WTC11 (cell line): ENCODE measurements at regions not wholly inside any gene's neighbourhood (a gene's known extent, or its start where the extent isn't known, plus 50 kb on each side); places are given as distances from the start of the nearest gene placed in this dataset.

ENCODE experiments used
- ATAC-seq: fragments of 200-7000 bp; cut with Tn5 transposase; 2 replicates; pipeline ENCODE4 v1.10.0; 2021; ENCODE audit warnings: mild to moderate bottlenecking, moderate library complexity
- CTCF ChIA-PET: fragments of 300-600 bp; sonication (Branson Sonifier 250); formaldehyde crosslinking; loops from one replicate; lab custom pipeline; 2021; ENCODE audit warnings: antibody characterized with exemption; lab: Charles Lee
- POLR2A ChIA-PET: fragments of 350-600 bp; sonication (Branson Sonifier 250); formaldehyde crosslinking; loops from one replicate; lab custom pipeline; 2021; ENCODE audit warnings: antibody characterized with exemption; lab: Charles Lee
- DNase-seq: peaks from one replicate; pipeline ENCODE4 v3.0.0; 2021; ENCODE audit warnings: low spot score
- H3K27ac Mint-ChIP-seq: 2 replicates; pipeline ENCODE4 v1.8.0; 2021; ENCODE audit warnings: mixed read lengths
- H3K27me3 Mint-ChIP-seq: 2 replicates; pipeline ENCODE4 v1.8.0; 2021; ENCODE audit warnings: low read depth, mild to moderate bottlenecking, moderate library complexity, mixed read lengths
- H3K36me3 Mint-ChIP-seq: 2 replicates; pipeline ENCODE4 v1.8.0; 2021; ENCODE audit warnings: mixed read lengths
- H3K4me1 Mint-ChIP-seq: 2 replicates; pipeline ENCODE4 v1.8.0; 2022; ENCODE audit warnings: mixed read lengths
- H3K4me3 Mint-ChIP-seq: 2 replicates; pipeline ENCODE4 v1.8.0; 2021; ENCODE audit warnings: mild to moderate bottlenecking, moderate library complexity, mixed read lengths
- H3K9me3 Mint-ChIP-seq: 2 replicates; pipeline ENCODE4 v1.8.0; 2021; ENCODE audit warnings: mixed read lengths
- HMGA2 ChIP-seq: fragments of 250-450 bp; sonication (Bioruptor Pico); IDR thresholded peaks from 2 replicates; pipeline ENCODE4 v1.4.0; 2021; ENCODE audit warnings: mild to moderate bottlenecking, moderate library complexity
- IRF2 ChIP-seq: sonication (generic); formaldehyde crosslinking; IDR thresholded peaks from 2 replicates; pipeline ENCODE4 v1.8.0; 2022; ENCODE audit warnings: low read depth, missing genetic modification reagents, borderline replicate concordance
- NFATC4 ChIP-seq: fragments of 250-450 bp; sonication (Bioruptor Pico); IDR thresholded peaks from 2 replicates; pipeline ENCODE4 v1.9.0; 2021; ENCODE audit warnings: mild to moderate bottlenecking
- ZNF232 ChIP-seq: sonication (generic); formaldehyde crosslinking; IDR thresholded peaks from 2 replicates; pipeline ENCODE4 v1.8.0; 2022; ENCODE audit warnings: mild to moderate bottlenecking, missing genetic modification reagents
- TF ChIP-seq, protein P1 (sequence below): fragments of 250-450 bp; sonication (Bioruptor Pico); IDR thresholded peaks from 2 replicates; pipeline ENCODE4 v1.9.0; 2021; ENCODE audit warnings: mild to moderate bottlenecking
- TF ChIP-seq, protein P2 (sequence below): sonication (generic); formaldehyde crosslinking; IDR thresholded peaks from 2 replicates; pipeline ENCODE4 v1.8.0; 2023; ENCODE audit warnings: missing genetic modification reagents, mild to moderate bottlenecking, borderline replicate concordance
- TF ChIP-seq, protein P3 (sequence below): sonication (generic); formaldehyde crosslinking; IDR thresholded peaks from 2 replicates; pipeline ENCODE4 v1.8.0; 2022; ENCODE audit warnings: missing genetic modification reagents

DNA sequence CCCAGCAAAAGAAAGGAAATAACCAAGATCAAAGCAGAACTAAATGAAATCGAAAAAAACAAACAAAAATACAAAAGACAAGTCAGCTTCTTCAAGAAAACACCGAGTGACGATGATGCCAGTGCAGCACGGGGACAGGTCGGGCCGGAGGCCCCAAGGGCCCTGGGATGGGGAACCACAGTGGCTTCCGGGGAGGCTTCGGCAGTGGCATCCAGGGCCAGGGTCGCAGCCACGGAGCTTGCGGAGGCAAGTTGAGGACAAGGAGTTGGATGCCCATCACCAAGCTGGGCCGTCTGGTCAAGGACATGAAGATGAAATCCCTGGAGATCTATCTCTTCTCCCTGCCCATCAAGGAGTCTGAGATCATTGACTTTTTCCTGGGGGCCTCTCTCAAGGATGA is 53.2 kb upstream of the WDR41 start:
- TF ChIP-seq, protein P1, sequence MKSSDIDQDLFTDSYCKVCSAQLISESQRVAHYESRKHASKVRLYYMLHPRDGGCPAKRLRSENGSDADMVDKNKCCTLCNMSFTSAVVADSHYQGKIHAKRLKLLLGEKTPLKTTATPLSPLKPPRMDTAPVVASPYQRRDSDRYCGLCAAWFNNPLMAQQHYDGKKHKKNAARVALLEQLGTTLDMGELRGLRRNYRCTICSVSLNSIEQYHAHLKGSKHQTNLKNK (CRISPR knock-in tag) = no peak
- TF ChIP-seq HMGA2 (no peak), NFATC4 (CRISPR knock-in tag) (no peak), IRF2 (no peak), ZNF232 (CRISPR knock-in tag) (no peak)
- TF ChIP-seq, protein P2, sequence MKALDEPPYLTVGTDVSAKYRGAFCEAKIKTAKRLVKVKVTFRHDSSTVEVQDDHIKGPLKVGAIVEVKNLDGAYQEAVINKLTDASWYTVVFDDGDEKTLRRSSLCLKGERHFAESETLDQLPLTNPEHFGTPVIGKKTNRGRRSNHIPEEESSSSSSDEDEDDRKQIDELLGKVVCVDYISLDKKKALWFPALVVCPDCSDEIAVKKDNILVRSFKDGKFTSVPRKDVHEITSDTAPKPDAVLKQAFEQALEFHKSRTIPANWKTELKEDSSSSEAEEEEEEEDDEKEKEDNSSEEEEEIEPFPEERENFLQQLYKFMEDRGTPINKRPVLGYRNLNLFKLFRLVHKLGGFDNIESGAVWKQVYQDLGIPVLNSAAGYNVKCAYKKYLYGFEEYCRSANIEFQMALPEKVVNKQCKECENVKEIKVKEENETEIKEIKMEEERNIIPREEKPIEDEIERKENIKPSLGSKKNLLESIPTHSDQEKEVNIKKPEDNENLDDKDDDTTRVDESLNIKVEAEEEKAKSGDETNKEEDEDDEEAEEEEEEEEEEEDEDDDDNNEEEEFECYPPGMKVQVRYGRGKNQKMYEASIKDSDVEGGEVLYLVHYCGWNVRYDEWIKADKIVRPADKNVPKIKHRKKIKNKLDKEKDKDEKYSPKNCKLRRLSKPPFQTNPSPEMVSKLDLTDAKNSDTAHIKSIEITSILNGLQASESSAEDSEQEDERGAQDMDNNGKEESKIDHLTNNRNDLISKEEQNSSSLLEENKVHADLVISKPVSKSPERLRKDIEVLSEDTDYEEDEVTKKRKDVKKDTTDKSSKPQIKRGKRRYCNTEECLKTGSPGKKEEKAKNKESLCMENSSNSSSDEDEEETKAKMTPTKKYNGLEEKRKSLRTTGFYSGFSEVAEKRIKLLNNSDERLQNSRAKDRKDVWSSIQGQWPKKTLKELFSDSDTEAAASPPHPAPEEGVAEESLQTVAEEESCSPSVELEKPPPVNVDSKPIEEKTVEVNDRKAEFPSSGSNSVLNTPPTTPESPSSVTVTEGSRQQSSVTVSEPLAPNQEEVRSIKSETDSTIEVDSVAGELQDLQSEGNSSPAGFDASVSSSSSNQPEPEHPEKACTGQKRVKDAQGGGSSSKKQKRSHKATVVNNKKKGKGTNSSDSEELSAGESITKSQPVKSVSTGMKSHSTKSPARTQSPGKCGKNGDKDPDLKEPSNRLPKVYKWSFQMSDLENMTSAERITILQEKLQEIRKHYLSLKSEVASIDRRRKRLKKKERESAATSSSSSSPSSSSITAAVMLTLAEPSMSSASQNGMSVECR (CRISPR knock-in tag) = no peak
- TF ChIP-seq, protein P3, sequence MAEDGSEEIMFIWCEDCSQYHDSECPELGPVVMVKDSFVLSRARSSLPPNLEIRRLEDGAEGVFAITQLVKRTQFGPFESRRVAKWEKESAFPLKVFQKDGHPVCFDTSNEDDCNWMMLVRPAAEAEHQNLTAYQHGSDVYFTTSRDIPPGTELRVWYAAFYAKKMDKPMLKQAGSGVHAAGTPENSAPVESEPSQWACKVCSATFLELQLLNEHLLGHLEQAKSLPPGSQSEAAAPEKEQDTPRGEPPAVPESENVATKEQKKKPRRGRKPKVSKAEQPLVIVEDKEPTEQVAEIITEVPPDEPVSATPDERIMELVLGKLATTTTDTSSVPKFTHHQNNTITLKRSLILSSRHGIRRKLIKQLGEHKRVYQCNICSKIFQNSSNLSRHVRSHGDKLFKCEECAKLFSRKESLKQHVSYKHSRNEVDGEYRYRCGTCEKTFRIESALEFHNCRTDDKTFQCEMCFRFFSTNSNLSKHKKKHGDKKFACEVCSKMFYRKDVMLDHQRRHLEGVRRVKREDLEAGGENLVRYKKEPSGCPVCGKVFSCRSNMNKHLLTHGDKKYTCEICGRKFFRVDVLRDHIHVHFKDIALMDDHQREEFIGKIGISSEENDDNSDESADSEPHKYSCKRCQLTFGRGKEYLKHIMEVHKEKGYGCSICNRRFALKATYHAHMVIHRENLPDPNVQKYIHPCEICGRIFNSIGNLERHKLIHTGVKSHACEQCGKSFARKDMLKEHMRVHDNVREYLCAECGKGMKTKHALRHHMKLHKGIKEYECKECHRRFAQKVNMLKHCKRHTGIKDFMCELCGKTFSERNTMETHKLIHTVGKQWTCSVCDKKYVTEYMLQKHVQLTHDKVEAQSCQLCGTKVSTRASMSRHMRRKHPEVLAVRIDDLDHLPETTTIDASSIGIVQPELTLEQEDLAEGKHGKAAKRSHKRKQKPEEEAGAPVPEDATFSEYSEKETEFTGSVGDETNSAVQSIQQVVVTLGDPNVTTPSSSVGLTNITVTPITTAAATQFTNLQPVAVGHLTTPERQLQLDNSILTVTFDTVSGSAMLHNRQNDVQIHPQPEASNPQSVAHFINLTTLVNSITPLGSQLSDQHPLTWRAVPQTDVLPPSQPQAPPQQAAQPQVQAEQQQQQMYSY (CRISPR knock-in tag) = no peak
- POLR2A ChIA-PET = no interaction called here
- CTCF ChIA-PET = no interaction called here
- no peak for DNase-seq
- ATAC-seq = no peak
- Mint-ChIP-seq H3K9me3 (peaks cover 32% of the 10 kb centered on the region), H3K27ac (no peak overlapping the region), H3K4me3 (no peak overlapping the region), H3K4me1 (no peaks in the 10 kb centered on the region), H3K36me3 (no peaks in the 10 kb centered on the region; the same call in 1 of the 2 replicates), H3K27me3 (peaks cover 8% of the 10 kb centered on the region; the same call in 1 of the 2 replicates)
